Body of pancreas (tissue), 4 donors: ENCODE measurements at regions not wholly inside any gene's neighbourhood (a gene's known extent, or its start where the extent isn't known, plus 50 kb on each side); places are given as distances from the start of the nearest gene placed in this dataset.

Source experiments
- POLR2A ChIP-seq, 3 donors: fragments of 450-650 bp; IDR thresholded peaks; one replicate each; pipeline ENCODE4 v1.6.1; 2016; ENCODE audit warnings: antibody characterized with exemption in 3 of 3, mild to moderate bottlenecking in 2 of 3
- TF ChIP-seq, protein P1 (sequence below), 7 experiments: fragments of 450-650 bp in 4 of 7; fragments of 200-600 bp in 3 of 7; sonication (generic) in 3 of 7; IDR thresholded peaks; one replicate each; pipeline ENCODE4 v1.5.1; 2016 to 2019; ENCODE audit warnings: antibody characterized with exemption in 7 of 7

DNA sequence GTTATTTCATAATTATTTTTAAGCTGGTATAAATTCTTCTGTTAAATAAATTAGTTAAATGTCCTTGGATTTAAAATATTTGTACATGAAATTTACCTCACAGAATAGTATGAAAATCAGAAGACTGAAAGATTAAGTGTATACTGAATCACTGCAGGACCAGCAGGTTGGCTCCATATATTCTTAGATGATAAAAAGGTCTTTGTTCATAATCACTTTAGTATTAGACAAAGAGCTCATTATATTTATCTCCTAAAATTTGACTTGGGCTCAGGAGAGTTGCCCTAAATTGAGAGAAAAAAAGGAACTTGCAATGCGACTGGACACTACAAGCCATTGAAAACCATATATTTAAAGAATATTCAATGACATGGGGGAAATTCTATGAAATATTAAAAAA, 766.4 kb upstream of the CITED2 start:
- TF ChIP-seq, protein P1, sequence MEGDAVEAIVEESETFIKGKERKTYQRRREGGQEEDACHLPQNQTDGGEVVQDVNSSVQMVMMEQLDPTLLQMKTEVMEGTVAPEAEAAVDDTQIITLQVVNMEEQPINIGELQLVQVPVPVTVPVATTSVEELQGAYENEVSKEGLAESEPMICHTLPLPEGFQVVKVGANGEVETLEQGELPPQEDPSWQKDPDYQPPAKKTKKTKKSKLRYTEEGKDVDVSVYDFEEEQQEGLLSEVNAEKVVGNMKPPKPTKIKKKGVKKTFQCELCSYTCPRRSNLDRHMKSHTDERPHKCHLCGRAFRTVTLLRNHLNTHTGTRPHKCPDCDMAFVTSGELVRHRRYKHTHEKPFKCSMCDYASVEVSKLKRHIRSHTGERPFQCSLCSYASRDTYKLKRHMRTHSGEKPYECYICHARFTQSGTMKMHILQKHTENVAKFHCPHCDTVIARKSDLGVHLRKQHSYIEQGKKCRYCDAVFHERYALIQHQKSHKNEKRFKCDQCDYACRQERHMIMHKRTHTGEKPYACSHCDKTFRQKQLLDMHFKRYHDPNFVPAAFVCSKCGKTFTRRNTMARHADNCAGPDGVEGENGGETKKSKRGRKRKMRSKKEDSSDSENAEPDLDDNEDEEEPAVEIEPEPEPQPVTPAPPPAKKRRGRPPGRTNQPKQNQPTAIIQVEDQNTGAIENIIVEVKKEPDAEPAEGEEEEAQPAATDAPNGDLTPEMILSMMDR (IDR thresholded peaks at IDR 0.05): no peak
- no peak for TF ChIP-seq POLR2A (IDR thresholded peaks at IDR 0.05)
